GM06990 (cell line): ENCODE measurements at regions not wholly inside any gene's neighbourhood (a gene's known extent, or its start where the extent isn't known, plus 50 kb on each side); places are given as distances from the start of the nearest gene placed in this dataset.

Source experiments
- DNase-seq: peaks from one replicate; pipeline ENCODE4 v3.0.0-alpha.2; 2011; ENCODE audit not compliant: insufficient read length; ENCODE audit errors: extremely low read depth
- H3K27me3 ChIP-seq: replicated peaks from 2 replicates; pipeline ENCODE4 v1.6.0; 2011; ENCODE audit warnings: low read length; ENCODE audit not compliant: control insufficient read depth, insufficient read depth
- H3K36me3 ChIP-seq: 2 replicates; pipeline ENCODE4 v1.5.1; 2011; ENCODE audit warnings: low read length; ENCODE audit not compliant: control insufficient read depth, insufficient read depth
- H3K4me3 ChIP-seq: replicated peaks from 2 replicates; pipeline ENCODE4 v1.5.1; 2011; ENCODE audit warnings: low read depth, mild to moderate bottlenecking, control low read depth, low read length
- CTCF ChIP-seq: IDR thresholded peaks from 2 replicates; pipeline ENCODE4 v1.5.1; 2011; ENCODE audit warnings: low read length, control low read depth, mild to moderate bottlenecking, inconsistent platforms; ENCODE audit not compliant: insufficient read depth, poor library complexity, severe bottlenecking

GRCh38 chr3:99548674-99549073 lies 89.7 kb upstream of the COL8A1 start:
- DNase-seq = no peak
- H3K36me3 ChIP-seq = no peaks in the 10 kb centered on the region
- no peak for TF ChIP-seq CTCF
- no peak overlapping the region for H3K4me3 ChIP-seq
- H3K27me3 ChIP-seq = no peaks in the 10 kb centered on the region

- Histone ChIP-seq H3K36me3 (no peaks in the 10 kb centered on the region), H3K27me3 (no peaks in the 10 kb centered on the region), H3K4me3 (peak overlapping the region; percentile 17; the same call in 1 of the 2 replicates)
- DNase-seq = no peak
- no peak for TF ChIP-seq CTCF
Measured at GRCh38 chr3:99545941-99546580, 92.3 kb upstream of the COL8A1 start.

GRCh38 chr3:99544786-99545281 lies 93.6 kb upstream of the COL8A1 start:
- no peaks in the 10 kb centered on the region for H3K36me3 ChIP-seq
- no peak overlapping the region for H3K4me3 ChIP-seq
- no peak for DNase-seq
- TF ChIP-seq CTCF = no peak
- no peaks in the 10 kb centered on the region for H3K27me3 ChIP-seq

- H3K4me3 ChIP-seq = no peak overlapping the region
- H3K36me3 ChIP-seq = no peaks in the 10 kb centered on the region
- no peak for TF ChIP-seq CTCF
- H3K27me3 ChIP-seq = no peaks in the 10 kb centered on the region
- DNase-seq = no peak
Measured at GRCh38 chr3:99543796-99544195, 94.6 kb upstream of the COL8A1 start.

GRCh38 chr3:99542767-99543518 lies 95.5 kb upstream of the COL8A1 start:
- H3K4me3 ChIP-seq = no peak overlapping the region
- H3K27me3 ChIP-seq = no peaks in the 10 kb centered on the region
- TF ChIP-seq CTCF = no peak
- no peak for DNase-seq
- no peaks in the 10 kb centered on the region for H3K36me3 ChIP-seq

- no peak overlapping the region for H3K4me3 ChIP-seq
- H3K27me3 ChIP-seq = no peaks in the 10 kb centered on the region
- H3K36me3 ChIP-seq = no peaks in the 10 kb centered on the region
- TF ChIP-seq CTCF = no peak
- DNase-seq = no peak
Measured at GRCh38 chr3:99541181-99541580, 97.2 kb upstream of the COL8A1 start.
